Erythroblast (primary cell): ENCODE measurements at regions not wholly inside any gene's neighbourhood (a gene's known extent, or its start where the extent isn't known, plus 50 kb on each side); places are given as distances from the start of the nearest gene placed in this dataset.

Source experiments
- GATA1 ChIP-seq: IDR thresholded peaks from 2 replicates; pipeline ENCODE4 v1.6.1; 2011; ENCODE audit warnings: low read depth, mild to moderate bottlenecking, control low read depth, low read length, moderate library complexity
- POLR2A ChIP-seq: IDR thresholded peaks from 2 replicates; pipeline ENCODE4 v1.6.1; 2011; ENCODE audit warnings: mild to moderate bottlenecking, low read length

- TF ChIP-seq POLR2A (no peak), GATA1 (no peak)
Observed at GRCh38 chr7:82507365-82507975, 63.9 kb upstream of the CACNA2D1 start.
